H9 (cell line): ENCODE measurements at regions not wholly inside any gene's neighbourhood (a gene's known extent, or its start where the extent isn't known, plus 50 kb on each side); places are given as distances from the start of the nearest gene placed in this dataset.

Source experiments
- DNase-seq: peaks from one replicate; pipeline ENCODE4 v3.0.0-alpha.2; 2017
- H2AFZ ChIP-seq: one replicate; pipeline ENCODE4 v1.6.1; 2013; ENCODE audit warnings: mild to moderate bottlenecking, low read length, control low read depth, moderate library complexity
- H2AK5ac ChIP-seq: 2 replicates; pipeline ENCODE4 v1.6.1; 2013; ENCODE audit warnings: low read length, control low read depth, mixed read lengths; ENCODE audit not compliant: insufficient read length
- H2BK120ac ChIP-seq: one replicate; pipeline ENCODE4 v1.6.1; 2013; ENCODE audit warnings: low read depth, mild to moderate bottlenecking, low read length, control low read depth, inconsistent platforms; ENCODE audit not compliant: poor library complexity, severe bottlenecking
- H2BK12ac ChIP-seq: 2 replicates; pipeline ENCODE4 v1.6.1; 2013; ENCODE audit warnings: low read length, control low read depth, mixed read lengths, low read depth; ENCODE audit not compliant: insufficient read length
- H2BK15ac ChIP-seq: 2 replicates; pipeline ENCODE4 v1.6.1; 2013; ENCODE audit warnings: low read depth, low read length, control low read depth
- H2BK20ac ChIP-seq: one replicate; pipeline ENCODE4 v1.6.1; 2013; ENCODE audit warnings: low read depth, mild to moderate bottlenecking, low read length, control low read depth, inconsistent platforms; ENCODE audit not compliant: poor library complexity, severe bottlenecking
- H2BK5ac ChIP-seq: 2 replicates; pipeline ENCODE4 v1.6.1; 2013; ENCODE audit warnings: low read length, control low read depth, mixed read lengths; ENCODE audit not compliant: insufficient read length
- H3K14ac ChIP-seq: 2 replicates; pipeline ENCODE4 v1.6.1; 2013; ENCODE audit warnings: low read length, control low read depth; ENCODE audit not compliant: insufficient read depth
- H3K18ac ChIP-seq: 2 replicates; pipeline ENCODE4 v1.6.1; 2013; ENCODE audit warnings: low read depth, mild to moderate bottlenecking, mixed read lengths, low read length, control low read depth; ENCODE audit not compliant: insufficient read length
- H3K23ac ChIP-seq: 2 replicates; pipeline ENCODE4 v1.6.1; 2013; ENCODE audit warnings: low read length, control low read depth, mixed read lengths, low read depth; ENCODE audit not compliant: insufficient read length
- H3K23me2 ChIP-seq: 2 replicates; pipeline ENCODE4 v1.6.1; 2013; ENCODE audit warnings: low read depth, mild to moderate bottlenecking, mixed read lengths, low read length, control low read depth; ENCODE audit not compliant: insufficient read length, poor library complexity, severe bottlenecking
- H3K27ac ChIP-seq: 2 replicates; pipeline ENCODE4 v1.5.1; 2013; ENCODE audit warnings: low read length, control low read depth, mixed read lengths, low read depth; ENCODE audit not compliant: insufficient read length
- H3K27me3 ChIP-seq: 2 replicates; pipeline ENCODE4 v1.6.1; 2013; ENCODE audit warnings: low read length, control low read depth, inconsistent platforms; ENCODE audit not compliant: insufficient read depth
- H3K4ac ChIP-seq: 2 replicates; pipeline ENCODE4 v1.6.1; 2013; ENCODE audit warnings: low read depth, mild to moderate bottlenecking, control low read depth, inconsistent platforms, low read length, moderate library complexity
- H3K4me1 ChIP-seq: 2 replicates; pipeline ENCODE4 v1.6.1; 2013; ENCODE audit warnings: low read length, control low read depth, inconsistent platforms; ENCODE audit not compliant: insufficient read depth
- H3K4me2 ChIP-seq: 2 replicates; pipeline ENCODE4 v1.6.1; 2013; ENCODE audit warnings: low read length, control low read depth, mixed read lengths; ENCODE audit not compliant: insufficient read length, insufficient read depth
- H3K56ac ChIP-seq: 2 replicates; pipeline ENCODE4 v1.6.1; 2013; ENCODE audit warnings: low read depth, mild to moderate bottlenecking, mixed read lengths, low read length, control low read depth; ENCODE audit not compliant: insufficient read length
- H3K79me1 ChIP-seq: 2 replicates; pipeline ENCODE4 v1.6.1; 2013; ENCODE audit warnings: low read depth, mild to moderate bottlenecking, moderate library complexity, low read length, control low read depth, inconsistent platforms; ENCODE audit not compliant: insufficient read depth, poor library complexity, severe bottlenecking
- H3K79me2 ChIP-seq: 2 replicates; pipeline ENCODE4 v1.6.1; 2013; ENCODE audit warnings: low read length, control low read depth, inconsistent platforms; ENCODE audit not compliant: insufficient read depth
- H3K9ac ChIP-seq: 2 replicates; pipeline ENCODE4 v1.6.1; 2013; ENCODE audit warnings: low read length, control low read depth, mixed read lengths; ENCODE audit not compliant: insufficient read length; ENCODE audit errors: extremely low read depth
- H3K9me3 ChIP-seq: one replicate; pipeline ENCODE4 v1.6.1; 2013; ENCODE audit warnings: low read depth, low read length, inconsistent platforms; ENCODE audit not compliant: control insufficient read depth
- H3T11ph ChIP-seq: one replicate; pipeline ENCODE4 v1.6.1; 2013; ENCODE audit warnings: mild to moderate bottlenecking, low read length, control low read depth, inconsistent platforms
- H4K20me1 ChIP-seq: one replicate; pipeline ENCODE4 v1.6.1; 2013; ENCODE audit not compliant: control insufficient read depth, insufficient read length, insufficient read depth
- H4K5ac ChIP-seq: 2 replicates; pipeline ENCODE4 v1.6.1; 2013; ENCODE audit warnings: low read depth, mild to moderate bottlenecking, mixed read lengths, low read length, control low read depth; ENCODE audit not compliant: insufficient read length
- H4K8ac ChIP-seq: replicated peaks from 2 replicates; pipeline ENCODE4 v1.6.1; 2013; ENCODE audit warnings: low read length, control low read depth, mixed read lengths, low read depth; ENCODE audit not compliant: insufficient read length
- H4K91ac ChIP-seq: 2 replicates; pipeline ENCODE4 v1.6.1; 2013; ENCODE audit warnings: low read depth, mild to moderate bottlenecking, moderate library complexity, mixed read lengths, low read length, control low read depth; ENCODE audit not compliant: insufficient read length
- H3K27ac Mint-ChIP-seq, 3 experiments: 2 replicates in 2 of 3; 3 replicates in 1 of 3; pipeline ENCODE4 v1.8.0; 2020 to 2021; ENCODE audit warnings: mixed read lengths in 3 of 3, mild to moderate bottlenecking in 1 of 3, moderate library complexity in 1 of 3
- H3K27me3 Mint-ChIP-seq: 2 replicates; pipeline ENCODE4 v1.8.0; 2021; ENCODE audit warnings: low read depth, mild to moderate bottlenecking, moderate library complexity, mixed read lengths
- H3K36me3 Mint-ChIP-seq, 3 experiments: 2 replicates in 2 of 3; 3 replicates in 1 of 3; pipeline ENCODE4 v1.8.0; 2020 to 2021; ENCODE audit warnings: low read depth in 3 of 3, mixed read lengths in 3 of 3; ENCODE audit not compliant: insufficient read depth in 1 of 3
- H3K4me1 Mint-ChIP-seq, 2 experiments: 2 replicates each; pipeline ENCODE4 v1.8.0; 2020; ENCODE audit warnings: mixed read lengths in 2 of 2
- H3K4me3 Mint-ChIP-seq, 2 experiments: 2 replicates in 1 of 2; 3 replicates in 1 of 2; pipeline ENCODE4 v1.8.0; 2020 to 2021; ENCODE audit warnings: mild to moderate bottlenecking in 2 of 2, mixed read lengths in 2 of 2, moderate library complexity in 1 of 2
- H3K9me3 Mint-ChIP-seq, 2 experiments: 2 replicates in 1 of 2; 3 replicates in 1 of 2; pipeline ENCODE4 v1.8.0; 2020; ENCODE audit warnings: mild to moderate bottlenecking in 2 of 2, mixed read lengths in 2 of 2, moderate library complexity in 1 of 2
- CTCF ChIP-seq: fragments of 200-600 bp; sonication (generic); conservative IDR thresholded peaks from 3 replicates; pipeline ENCODE4 v1.8.0; 2021; ENCODE audit warnings: antibody characterized with exemption, mild to moderate bottlenecking
- WGBS: extraction: QIAGEN DNeasy Blood & Tissue Kit; methylation state at CpG from one replicate; pipeline ENCODE4 v1.1.7; 2013; ENCODE audit warnings: missing lambda C conversion rate, low lambda C conversion rate, mixed read lengths; ENCODE audit not compliant: insufficient read length; ENCODE audit errors: extremely low coverage; 5-methylcytosine and 5-hydroxymethylcytosine counted together

GRCh38 chr1:64417803-64418202 lies 52.1 kb upstream of the CACHD1 start:
- Histone ChIP-seq H3T11ph (no peak overlapping the region), H4K20me1 (no peaks in the 10 kb centered on the region), H2BK20ac (no peak overlapping the region), H3K9ac (no peak overlapping the region), H2AK5ac (no peak overlapping the region), H3K4ac (no peak overlapping the region), H2BK15ac (no peak overlapping the region), H3K9me3 (no peaks in the 10 kb centered on the region), H4K5ac (no peak overlapping the region), H3K56ac (no peak overlapping the region), H3K27me3 (no peaks in the 10 kb centered on the region), H2BK5ac (no peak overlapping the region), H3K4me2 (no peak overlapping the region), H2AFZ (no peak overlapping the region), H2BK120ac (no peak overlapping the region), H3K79me1 (no peaks in the 10 kb centered on the region), H4K8ac (no peak overlapping the region), H3K4me1 (no peaks in the 10 kb centered on the region), H3K23me2 (no peaks in the 10 kb centered on the region), H3K79me2 (no peaks in the 10 kb centered on the region), H3K14ac (no peak overlapping the region), H4K91ac (no peak overlapping the region), H3K23ac (no peak overlapping the region), H2BK12ac (no peak overlapping the region), H3K18ac (no peak overlapping the region), H3K27ac (no peak overlapping the region)
- Mint-ChIP-seq H3K4me3 (no peak overlapping the region), H3K4me1 (no peaks in the 10 kb centered on the region), H3K27ac (no peak overlapping the region), H3K27me3 (no peaks in the 10 kb centered on the region), H3K36me3 (peaks cover 0 to 18% (median 9%) of the 10 kb centered on the region in 3 experiments; a peak in 5 of 7 replicates), H3K9me3 (peaks cover 17 to 22% of the 10 kb centered on the region in 2 experiments)
- DNase-seq: no peak
- WGBS: no CpG with 5 or more reads among the region's 3 CpGs
- TF ChIP-seq CTCF: no peak
